Stomach (tissue), 4 donors: ENCODE measurements at regions not wholly inside any gene's neighbourhood (a gene's known extent, or its start where the extent isn't known, plus 50 kb on each side); places are given as distances from the start of the nearest gene placed in this dataset.

Experiments
- EP300 ChIP-seq: sonication (generic); formaldehyde crosslinking; IDR thresholded peaks from one replicate; pipeline ENCODE4 v1.6.1; 2017; ENCODE audit warnings: antibody characterized with exemption
- POLR2AphosphoS5 ChIP-seq, 3 donors: sonication (generic); formaldehyde crosslinking; IDR thresholded peaks; one replicate each; pipeline ENCODE4 v1.6.1; 2016; ENCODE audit warnings: antibody characterized with exemption in 3 of 3
- TF ChIP-seq, protein P1 (sequence below), 7 experiments: fragments of 450-650 bp in 4 of 7; fragments of 200-600 bp in 3 of 7; sonication (generic) in 3 of 7; IDR thresholded peaks; one replicate each; pipeline ENCODE4 v1.5.1; 2016 to 2019; ENCODE audit warnings: antibody characterized with exemption in 7 of 7, control low read depth in 2 of 7, mild to moderate bottlenecking in 1 of 7

DNA sequence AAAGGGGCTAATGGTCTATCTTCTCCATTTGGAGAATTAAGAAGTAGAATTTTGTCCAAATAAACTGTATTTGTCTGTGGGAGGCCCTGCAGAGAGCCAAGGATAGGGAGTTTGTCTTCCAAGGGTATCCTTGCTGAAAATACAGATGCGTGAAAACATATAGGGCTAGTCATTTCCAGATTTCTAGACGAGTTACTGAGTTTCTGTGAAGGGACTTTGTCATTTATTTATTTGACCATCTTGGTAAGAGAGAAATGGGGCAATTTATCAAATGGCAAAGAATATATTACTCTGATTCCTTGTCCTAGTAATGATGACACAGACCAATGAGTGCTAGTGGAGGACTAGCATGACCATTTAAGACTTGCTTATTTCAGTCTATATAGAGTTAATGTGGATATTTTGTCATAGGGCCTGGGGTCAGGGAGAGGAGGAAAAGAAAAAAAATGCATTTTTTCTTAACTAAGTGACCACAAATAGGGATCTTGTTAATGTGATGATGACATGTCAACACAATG lies 376.6 kb upstream of the ONECUT1 start:
- no peak for TF ChIP-seq POLR2AphosphoS5 (IDR thresholded peaks at IDR 0.05)
- no peak for TF ChIP-seq EP300
- TF ChIP-seq, protein P1, sequence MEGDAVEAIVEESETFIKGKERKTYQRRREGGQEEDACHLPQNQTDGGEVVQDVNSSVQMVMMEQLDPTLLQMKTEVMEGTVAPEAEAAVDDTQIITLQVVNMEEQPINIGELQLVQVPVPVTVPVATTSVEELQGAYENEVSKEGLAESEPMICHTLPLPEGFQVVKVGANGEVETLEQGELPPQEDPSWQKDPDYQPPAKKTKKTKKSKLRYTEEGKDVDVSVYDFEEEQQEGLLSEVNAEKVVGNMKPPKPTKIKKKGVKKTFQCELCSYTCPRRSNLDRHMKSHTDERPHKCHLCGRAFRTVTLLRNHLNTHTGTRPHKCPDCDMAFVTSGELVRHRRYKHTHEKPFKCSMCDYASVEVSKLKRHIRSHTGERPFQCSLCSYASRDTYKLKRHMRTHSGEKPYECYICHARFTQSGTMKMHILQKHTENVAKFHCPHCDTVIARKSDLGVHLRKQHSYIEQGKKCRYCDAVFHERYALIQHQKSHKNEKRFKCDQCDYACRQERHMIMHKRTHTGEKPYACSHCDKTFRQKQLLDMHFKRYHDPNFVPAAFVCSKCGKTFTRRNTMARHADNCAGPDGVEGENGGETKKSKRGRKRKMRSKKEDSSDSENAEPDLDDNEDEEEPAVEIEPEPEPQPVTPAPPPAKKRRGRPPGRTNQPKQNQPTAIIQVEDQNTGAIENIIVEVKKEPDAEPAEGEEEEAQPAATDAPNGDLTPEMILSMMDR (IDR thresholded peaks at IDR 0.05): no peak
